Activated B cell treated with CpG ODN at 0.5 μM for 24 hours (primary cell): ENCODE measurements at regions not wholly inside any gene's neighbourhood (a gene's known extent, or its start where the extent isn't known, plus 50 kb on each side); places are given as distances from the start of the nearest gene placed in this dataset.

Experiments
- ATAC-seq: fragments of 200-7000 bp; cut with Tn5 transposase; one replicate; pipeline ENCODE4 v1.10.0; 2021; ENCODE audit warnings: low read depth, mild to moderate bottlenecking, moderate library complexity
- CTCF ChIA-PET: fragments of 350-600 bp; sonication (Branson Sonifier 250); formaldehyde crosslinking; loops from one replicate; lab custom pipeline; 2021; ENCODE audit warnings: antibody characterized with exemption; lab: Charles Lee
- POLR2A ChIA-PET: fragments of 350-600 bp; sonication (Branson Sonifier 250); formaldehyde crosslinking; loops from one replicate; lab custom pipeline; 2021; ENCODE audit warnings: antibody characterized with exemption; lab: Charles Lee
- DNase-seq: peaks from one replicate; pipeline ENCODE4 v3.0.0; 2022
- H3K27ac Mint-ChIP-seq: one replicate; pipeline ENCODE4 v1.8.0; 2020; ENCODE audit warnings: mixed read lengths
- H3K27me3 Mint-ChIP-seq: one replicate; pipeline ENCODE4 v1.8.0; 2021; ENCODE audit warnings: mixed read lengths
- H3K36me3 Mint-ChIP-seq: one replicate; pipeline ENCODE4 v1.8.0; 2021; ENCODE audit warnings: low read depth, mixed read lengths
- H3K4me1 Mint-ChIP-seq: one replicate; pipeline ENCODE4 v1.8.0; 2021; ENCODE audit warnings: mixed read lengths
- H3K4me3 Mint-ChIP-seq: one replicate; pipeline ENCODE4 v1.8.0; 2020; ENCODE audit warnings: mild to moderate bottlenecking, mixed read lengths
- H3K9me3 Mint-ChIP-seq: one replicate; pipeline ENCODE4 v1.8.0; 2020; ENCODE audit warnings: mixed read lengths
- intact Hi-C: fragments of 100-400 bp; cut with micrococcal nuclease; formaldehyde crosslinking; loops from one replicate; pipeline ENCODE4 v1.15.1; 2024
- TF ChIP-seq, protein P1 (sequence below): fragments of 200-600 bp; IDR thresholded peaks from one replicate; pipeline ENCODE4 v1.8.0; 2022; ENCODE audit warnings: antibody characterized with exemption, mild to moderate bottlenecking

DNA sequence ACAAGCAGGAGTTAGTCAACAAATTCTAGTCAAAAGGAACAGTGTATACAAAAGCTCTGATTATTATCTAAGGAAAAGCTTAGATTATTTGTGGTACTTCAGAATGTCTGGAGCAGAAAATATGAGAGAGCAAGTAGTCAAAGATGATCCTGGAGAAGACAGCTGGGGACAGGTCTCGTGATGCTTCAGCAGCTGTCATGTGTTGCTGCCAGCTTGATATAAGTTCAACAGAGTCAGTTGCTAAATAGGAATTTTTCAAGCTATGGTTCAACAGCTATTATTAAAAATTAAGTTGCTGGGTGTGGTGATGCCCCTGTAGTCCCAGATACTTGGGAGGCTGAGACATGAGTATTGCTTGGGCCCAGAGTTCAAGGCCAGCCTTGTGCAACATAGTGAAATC is 240.0 kb upstream of the RHOBTB1 start:
- no peaks in the 10 kb centered on the region for H3K36me3 Mint-ChIP-seq
- ChIA-PET CTCF (no interaction called here), POLR2A (no interaction called here)
- no peak for ATAC-seq
- TF ChIP-seq, protein P1, sequence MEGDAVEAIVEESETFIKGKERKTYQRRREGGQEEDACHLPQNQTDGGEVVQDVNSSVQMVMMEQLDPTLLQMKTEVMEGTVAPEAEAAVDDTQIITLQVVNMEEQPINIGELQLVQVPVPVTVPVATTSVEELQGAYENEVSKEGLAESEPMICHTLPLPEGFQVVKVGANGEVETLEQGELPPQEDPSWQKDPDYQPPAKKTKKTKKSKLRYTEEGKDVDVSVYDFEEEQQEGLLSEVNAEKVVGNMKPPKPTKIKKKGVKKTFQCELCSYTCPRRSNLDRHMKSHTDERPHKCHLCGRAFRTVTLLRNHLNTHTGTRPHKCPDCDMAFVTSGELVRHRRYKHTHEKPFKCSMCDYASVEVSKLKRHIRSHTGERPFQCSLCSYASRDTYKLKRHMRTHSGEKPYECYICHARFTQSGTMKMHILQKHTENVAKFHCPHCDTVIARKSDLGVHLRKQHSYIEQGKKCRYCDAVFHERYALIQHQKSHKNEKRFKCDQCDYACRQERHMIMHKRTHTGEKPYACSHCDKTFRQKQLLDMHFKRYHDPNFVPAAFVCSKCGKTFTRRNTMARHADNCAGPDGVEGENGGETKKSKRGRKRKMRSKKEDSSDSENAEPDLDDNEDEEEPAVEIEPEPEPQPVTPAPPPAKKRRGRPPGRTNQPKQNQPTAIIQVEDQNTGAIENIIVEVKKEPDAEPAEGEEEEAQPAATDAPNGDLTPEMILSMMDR = no peak
- no peaks in the 10 kb centered on the region for H3K4me1 Mint-ChIP-seq
- H3K27ac Mint-ChIP-seq = no peak overlapping the region
- H3K9me3 Mint-ChIP-seq = no peaks in the 10 kb centered on the region
- peaks cover 8% of the 10 kb centered on the region for H3K27me3 Mint-ChIP-seq
- intact Hi-C loops = no loop called here
- DNase-seq = no peak
- no peak overlapping the region for H3K4me3 Mint-ChIP-seq

DNA sequence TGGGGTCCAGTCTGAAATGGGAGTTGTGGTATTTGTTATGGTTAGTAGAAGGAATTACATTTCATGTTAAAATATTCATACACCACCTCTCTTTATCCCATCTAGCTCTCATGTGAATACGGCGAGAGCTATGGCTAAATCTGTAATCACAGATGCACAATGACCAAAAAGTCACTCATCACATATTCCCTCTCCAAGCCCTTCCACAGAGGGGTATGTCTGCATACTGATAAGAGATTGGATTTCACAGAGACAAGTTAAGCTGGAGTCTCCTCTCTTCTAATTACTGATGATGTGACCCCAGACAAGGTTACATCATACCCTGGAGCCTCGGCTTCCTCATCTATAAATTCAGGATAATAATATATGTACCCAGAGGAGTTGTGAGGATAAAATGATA is 237.8 kb upstream of the RHOBTB1 start:
- peaks cover 9% of the 10 kb centered on the region for H3K27me3 Mint-ChIP-seq
- intact Hi-C loops = no loop called here
- DNase-seq (no peak), ATAC-seq (no peak)
- TF ChIP-seq, protein P1 = no peak
- POLR2A ChIA-PET = no interaction called here
- no peaks in the 10 kb centered on the region for H3K36me3 Mint-ChIP-seq
- no peak overlapping the region for H3K4me3 Mint-ChIP-seq
- H3K4me1 Mint-ChIP-seq = no peaks in the 10 kb centered on the region
- CTCF ChIA-PET = no interaction called here
- no peak overlapping the region for H3K27ac Mint-ChIP-seq
- no peaks in the 10 kb centered on the region for H3K9me3 Mint-ChIP-seq

DNA sequence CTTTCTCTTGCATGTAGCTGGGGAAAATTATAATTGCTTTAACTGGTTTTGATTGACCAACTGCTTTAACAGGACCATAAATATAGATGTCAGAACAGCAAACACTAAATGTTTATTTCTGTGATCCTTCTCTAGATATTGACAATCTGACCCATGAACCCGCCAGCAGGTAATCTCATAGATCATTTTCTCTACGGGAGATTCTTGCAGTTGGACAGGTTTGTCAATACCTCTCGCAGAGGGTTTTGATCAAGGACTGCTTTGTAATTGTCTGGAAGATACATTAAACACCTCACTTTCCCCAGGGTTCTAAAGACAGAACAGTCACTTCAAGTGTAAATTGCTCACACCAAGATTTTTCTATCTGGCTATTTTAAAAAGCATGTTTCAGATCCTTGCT is 235.8 kb upstream of the RHOBTB1 start:
- ChIA-PET CTCF (no interaction called here), POLR2A (no interaction called here)
- no peak overlapping the region for H3K27ac Mint-ChIP-seq
- DNase-seq (no peak), ATAC-seq (no peak)
- no peaks in the 10 kb centered on the region for H3K9me3 Mint-ChIP-seq
- H3K4me3 Mint-ChIP-seq = no peak overlapping the region
- no peaks in the 10 kb centered on the region for H3K4me1 Mint-ChIP-seq
- TF ChIP-seq, protein P1 = no peak
- peaks cover 9% of the 10 kb centered on the region for H3K27me3 Mint-ChIP-seq
- intact Hi-C loops = no loop called here
- H3K36me3 Mint-ChIP-seq = no peaks in the 10 kb centered on the region

DNA sequence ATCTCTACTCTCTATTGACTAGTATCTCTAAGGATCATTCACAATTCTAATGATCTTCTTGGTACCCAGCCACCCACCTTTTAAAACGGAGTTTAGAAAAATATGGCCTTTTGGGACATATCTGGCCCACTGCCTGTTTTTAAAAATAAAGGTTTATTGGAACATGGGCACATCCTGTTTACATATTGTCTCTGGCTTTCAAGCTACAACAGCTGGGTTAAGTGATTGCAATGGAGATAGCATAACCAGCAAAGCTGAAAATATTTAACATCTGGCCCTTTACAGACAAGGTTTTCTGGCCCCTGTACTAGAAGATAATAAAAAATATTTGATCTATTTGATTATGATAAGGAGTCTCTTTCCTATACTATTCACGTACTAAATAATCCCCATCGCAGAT is 232.4 kb upstream of the RHOBTB1 start:
- intact Hi-C loops = no loop called here
- POLR2A ChIA-PET = no interaction called here

DNA sequence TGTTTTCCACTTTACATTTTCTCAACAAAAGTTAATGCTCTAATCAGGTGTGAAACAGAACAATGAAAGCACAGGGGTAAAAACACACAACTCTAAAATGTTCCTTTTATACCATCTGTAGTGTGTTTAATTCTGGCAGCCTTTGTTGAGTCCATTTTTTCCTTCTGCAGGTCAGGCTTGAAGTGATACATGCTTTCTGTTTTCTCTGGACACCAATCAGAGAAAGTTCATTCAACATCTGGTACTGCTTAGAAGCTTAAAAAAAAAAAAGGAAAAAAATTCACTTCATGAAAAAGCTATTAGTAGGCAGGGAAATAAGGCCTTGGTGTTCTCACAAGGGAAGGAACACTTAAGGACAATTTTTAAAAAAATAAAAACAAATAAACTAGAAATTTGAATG is 231.3 kb upstream of the RHOBTB1 start:
- H3K36me3 Mint-ChIP-seq = no peaks in the 10 kb centered on the region
- no peak overlapping the region for H3K27ac Mint-ChIP-seq
- ATAC-seq (no peak), DNase-seq (no peak)
- H3K27me3 Mint-ChIP-seq = peaks cover 7% of the 10 kb centered on the region
- no peak overlapping the region for H3K4me3 Mint-ChIP-seq
- H3K4me1 Mint-ChIP-seq = no peaks in the 10 kb centered on the region
- ChIA-PET POLR2A (no interaction called here), CTCF (no interaction called here)
- intact Hi-C loops = no loop called here
- TF ChIP-seq, protein P1 = no peak
- no peaks in the 10 kb centered on the region for H3K9me3 Mint-ChIP-seq

More for the DNA sequence above, 232.4 kb upstream of the RHOBTB1 start:
- CTCF ChIA-PET = no interaction called here
- no peaks in the 10 kb centered on the region for H3K9me3 Mint-ChIP-seq
- no peaks in the 10 kb centered on the region for H3K36me3 Mint-ChIP-seq
- H3K4me1 Mint-ChIP-seq = no peaks in the 10 kb centered on the region
- no peak overlapping the region for H3K27ac Mint-ChIP-seq
- H3K4me3 Mint-ChIP-seq = no peak overlapping the region
- H3K27me3 Mint-ChIP-seq = peaks cover 5% of the 10 kb centered on the region
- ATAC-seq = no peak
- DNase-seq = no peak
- TF ChIP-seq, protein P1 = no peak
